Amygdala (tissue), 56 donors: ENCODE measurements at regions not wholly inside any gene's neighbourhood (a gene's known extent, or its start where the extent isn't known, plus 50 kb on each side); places are given as distances from the start of the nearest gene placed in this dataset.
"Not testable (repeated sequence)": the region's sequence is repeated elsewhere in the genome, so short reads cannot be mapped to it uniquely, and the experiment has no call there.

Source experiments
- DNase-seq, 56 donors: peaks; one replicate each; lab custom pipeline; 2025; lab: John Stamatoyannopoulos, UW

DNA sequence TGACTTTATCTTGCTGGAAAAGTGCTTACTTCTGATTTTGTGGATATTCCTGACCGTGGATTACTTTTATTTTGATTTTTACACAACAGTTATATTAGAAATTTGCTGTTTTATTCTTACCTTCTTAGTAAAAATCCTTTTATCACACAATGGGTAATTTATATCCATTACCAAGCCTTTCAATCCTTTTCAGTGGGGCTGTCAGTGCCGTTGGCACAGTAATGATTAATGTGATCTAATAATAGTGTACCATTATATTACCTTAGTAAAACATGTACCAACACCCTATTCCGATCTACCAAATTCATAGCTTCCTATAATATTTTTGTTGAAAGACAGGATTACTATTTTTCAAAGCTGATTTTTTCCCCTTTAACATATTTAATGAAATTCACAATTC, 87.3 kb upstream of the ZNF536 start:
- no peak for DNase-seq

DNA sequence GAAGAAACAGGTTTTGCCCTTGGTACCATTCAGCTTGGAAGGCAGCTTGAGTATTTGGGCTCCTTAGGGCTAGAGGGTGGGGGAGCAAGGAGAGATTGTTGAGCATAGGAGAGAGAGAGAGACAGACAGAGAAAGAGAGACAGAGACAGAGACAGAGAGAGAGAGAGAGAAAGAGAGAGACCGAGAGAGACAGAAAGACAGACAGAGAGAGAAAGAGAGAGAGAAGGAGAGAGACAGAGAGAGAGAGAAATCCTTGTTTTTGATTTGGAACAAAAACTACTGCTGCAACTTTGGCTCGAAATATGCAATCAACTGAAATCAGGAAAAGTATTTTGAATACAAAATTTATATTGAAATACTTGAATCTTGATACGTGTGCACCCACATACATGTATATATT, 85.8 kb upstream of the ZNF536 start:
- DNase-seq, result no peak

DNA sequence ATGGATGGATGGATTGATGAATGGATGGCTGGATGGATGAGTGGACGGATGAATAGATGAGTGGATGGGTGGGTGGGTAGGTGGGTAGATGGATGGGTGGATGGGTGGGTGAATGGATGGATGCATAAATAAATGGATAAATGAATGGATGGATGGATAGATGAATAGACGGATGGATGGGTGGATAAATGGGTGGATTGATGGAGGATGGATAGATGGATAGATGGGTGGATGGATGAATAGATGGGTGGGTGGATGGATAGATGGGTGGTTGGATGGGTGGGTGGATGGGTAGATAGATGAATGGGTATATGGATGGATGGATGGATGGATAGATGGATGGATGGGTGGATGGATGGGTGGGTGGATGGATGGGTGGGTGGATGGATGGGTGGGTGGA, 84.9 kb upstream of the ZNF536 start:
- no peak for DNase-seq

DNA sequence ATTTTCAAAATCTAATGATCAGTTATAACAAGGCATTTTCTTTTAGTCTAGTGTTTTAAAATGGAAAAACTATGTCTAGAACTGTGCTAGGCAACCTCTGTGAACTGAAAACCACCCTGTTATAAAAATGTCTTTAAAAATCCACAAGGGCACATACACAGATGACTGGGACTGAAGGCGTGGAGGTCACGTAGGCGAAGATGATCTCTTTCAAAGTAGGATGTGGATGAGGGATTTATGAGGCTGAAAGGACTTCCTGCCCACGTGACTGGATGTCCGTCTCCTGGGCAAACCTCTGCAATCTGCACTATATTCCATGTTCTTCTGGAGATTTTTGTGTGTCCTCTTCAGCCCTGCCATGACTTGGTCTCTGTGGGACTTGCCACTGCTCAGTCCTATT, 84.2 kb upstream of the ZNF536 start:
- DNase-seq, result no peak

DNA sequence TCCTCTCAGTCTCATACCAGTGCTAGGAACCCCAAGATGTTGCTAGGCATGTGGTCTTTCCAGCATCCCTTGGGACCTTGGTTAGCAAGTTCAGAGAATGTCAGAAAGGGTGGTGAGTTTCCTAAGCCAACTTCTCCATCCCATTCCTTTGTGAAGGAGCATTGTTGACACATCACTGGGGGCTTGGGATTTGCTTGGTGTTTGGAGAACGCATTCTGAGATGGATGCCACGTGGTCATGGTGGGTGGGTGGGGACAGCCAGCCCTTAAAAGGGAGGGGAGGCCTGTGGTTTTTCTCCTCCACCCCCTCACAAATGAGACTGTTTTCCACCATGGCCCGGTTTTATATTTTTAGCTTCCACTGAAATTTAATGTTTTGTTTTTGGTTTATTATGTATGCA, 83.3 kb upstream of the ZNF536 start:
- no peak for DNase-seq

DNA sequence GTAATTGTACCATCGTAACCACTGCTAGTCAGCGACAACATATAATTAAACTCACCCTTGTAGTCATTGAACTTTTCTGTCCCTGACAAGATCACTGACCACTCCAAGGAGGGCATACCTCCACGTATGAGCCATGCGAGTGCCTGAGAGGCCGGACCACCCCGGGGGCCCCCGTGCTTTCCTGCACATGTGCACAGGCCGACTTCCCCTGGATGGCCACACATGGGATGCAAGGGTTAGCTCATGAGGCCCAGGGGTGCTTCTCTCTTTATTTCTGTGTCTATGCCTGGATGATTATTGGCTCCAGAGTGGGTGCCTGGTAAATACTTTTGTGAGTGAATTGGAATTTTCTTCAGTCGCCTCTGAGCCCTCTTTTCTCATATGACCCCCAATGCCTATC, 82.8 kb upstream of the ZNF536 start:
- no peak for DNase-seq

DNA sequence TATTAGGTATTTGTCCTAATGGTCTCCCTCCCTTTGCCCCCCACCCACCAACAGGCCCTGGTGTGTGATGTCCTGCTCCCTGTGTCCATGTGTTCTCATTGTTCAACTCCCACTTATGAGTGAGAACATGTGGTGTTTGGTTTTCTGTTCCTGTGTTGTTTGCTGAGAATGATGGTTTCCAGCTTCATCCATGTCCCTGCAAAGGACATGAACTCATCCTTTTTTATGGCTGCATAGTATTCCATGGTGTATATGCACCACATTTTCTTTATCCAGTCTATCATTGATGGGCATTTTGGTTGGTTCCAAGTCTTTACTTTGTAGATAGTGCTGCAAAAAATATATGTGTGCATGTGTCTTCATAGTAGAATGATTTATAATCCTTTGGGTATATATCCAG, 81.4 kb upstream of the ZNF536 start:
- not testable (repeated sequence) for DNase-seq

DNA sequence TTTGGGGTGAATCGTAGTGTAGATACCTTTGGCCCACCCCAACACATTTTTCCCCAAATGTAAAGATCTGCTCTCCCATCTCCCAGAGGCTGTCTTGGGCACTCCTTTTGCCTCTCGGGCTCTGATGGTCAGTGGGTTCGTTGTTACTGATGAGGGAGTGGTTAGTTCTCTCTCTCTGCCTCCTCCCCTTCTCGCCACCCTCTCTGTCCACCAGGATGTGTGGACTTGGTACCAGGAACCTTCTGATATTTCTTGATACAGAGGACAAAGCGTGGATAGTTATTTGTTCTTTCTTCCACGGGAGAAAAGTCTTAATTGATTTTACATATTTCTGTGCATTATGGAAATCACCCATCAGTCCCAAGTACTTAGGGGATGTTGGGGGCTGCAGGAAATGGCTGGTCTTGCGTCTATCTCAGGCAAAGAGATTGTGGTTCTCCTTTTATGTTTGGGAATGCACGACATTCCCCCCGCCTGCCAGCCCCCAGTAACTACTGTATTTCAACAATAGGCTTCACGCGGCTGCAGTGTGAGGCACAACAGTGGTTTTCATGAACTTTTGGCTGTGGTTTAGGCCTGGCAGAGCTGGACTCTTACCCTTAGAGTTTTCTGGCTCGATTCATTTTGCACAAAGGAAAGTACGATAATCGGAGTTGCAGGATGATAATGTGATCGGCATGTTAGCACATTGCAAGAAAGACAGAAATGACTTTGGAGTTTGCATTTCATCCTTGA, 79.0 kb upstream of the ZNF536 start:
- peak in 38 of 56 donors; percentile 13 to 78 (median 43) for DNase-seq

DNA sequence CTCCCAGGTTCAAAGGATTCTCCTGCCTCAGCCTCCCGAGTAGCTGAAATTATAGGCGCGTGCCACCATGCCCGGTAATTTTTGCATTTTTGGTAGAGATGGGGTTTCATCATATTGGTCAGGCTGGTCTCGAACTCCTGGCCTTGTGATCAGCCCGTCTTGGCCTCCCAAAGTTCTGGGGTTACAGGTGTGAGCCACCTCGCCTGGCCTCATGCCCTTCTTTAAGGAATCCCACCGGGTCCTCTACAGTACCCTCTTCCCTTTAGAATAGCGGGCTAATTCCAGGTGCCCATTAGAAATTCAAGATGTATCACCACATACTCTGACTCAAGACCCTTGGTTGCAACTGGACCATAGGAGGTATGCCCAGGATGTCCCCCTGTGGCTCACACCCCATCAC, 74.2 kb upstream of the ZNF536 start:
- no peak for DNase-seq

DNA sequence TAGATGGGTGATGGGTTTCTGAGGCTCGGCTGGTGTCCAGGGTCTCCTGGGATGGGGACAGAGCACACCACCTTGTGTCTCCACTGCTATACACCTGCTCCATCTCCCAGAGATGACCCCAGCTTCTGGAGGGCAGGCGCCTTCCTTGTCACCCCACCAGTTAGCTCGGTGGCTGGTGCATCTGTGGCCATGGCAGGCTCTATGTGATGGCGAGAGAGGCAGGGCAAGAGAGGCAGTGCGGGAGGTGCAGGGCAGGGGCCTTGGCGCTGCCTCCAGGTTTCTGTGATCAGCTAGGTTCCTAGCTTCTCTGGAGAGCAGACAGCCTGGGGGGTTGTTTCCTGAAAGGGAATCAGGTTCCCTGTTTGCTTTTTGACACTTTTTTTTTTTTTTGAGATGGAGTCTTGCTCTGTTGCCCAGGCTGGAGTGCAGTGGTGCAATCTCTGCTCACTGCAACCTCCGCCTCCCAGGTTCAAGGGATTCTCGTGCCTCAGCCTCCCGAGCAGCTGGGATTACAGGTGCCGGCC, 69.0 kb upstream of the ZNF536 start:
- no peak for DNase-seq

DNA sequence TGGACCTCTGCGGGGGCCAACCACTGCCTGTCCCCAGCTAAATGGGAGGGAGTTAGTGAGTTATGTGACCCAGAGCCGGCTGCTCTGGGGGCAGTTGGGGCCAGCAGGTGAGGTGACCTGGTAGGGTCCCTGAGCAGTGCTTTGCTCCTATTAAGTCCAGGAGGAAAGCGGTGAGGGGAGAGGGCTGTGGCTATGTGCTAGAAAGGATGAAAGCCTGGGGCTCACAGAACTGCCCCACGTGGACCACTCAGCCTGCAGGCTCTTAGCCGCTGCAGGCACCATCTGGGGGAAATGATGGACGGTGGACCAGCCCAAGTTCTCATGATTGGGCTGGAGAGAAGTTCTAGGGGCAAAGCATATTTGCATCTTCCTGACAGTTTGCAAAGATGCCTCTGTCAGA, 67.6 kb upstream of the ZNF536 start:
- DNase-seq, result no peak

DNA sequence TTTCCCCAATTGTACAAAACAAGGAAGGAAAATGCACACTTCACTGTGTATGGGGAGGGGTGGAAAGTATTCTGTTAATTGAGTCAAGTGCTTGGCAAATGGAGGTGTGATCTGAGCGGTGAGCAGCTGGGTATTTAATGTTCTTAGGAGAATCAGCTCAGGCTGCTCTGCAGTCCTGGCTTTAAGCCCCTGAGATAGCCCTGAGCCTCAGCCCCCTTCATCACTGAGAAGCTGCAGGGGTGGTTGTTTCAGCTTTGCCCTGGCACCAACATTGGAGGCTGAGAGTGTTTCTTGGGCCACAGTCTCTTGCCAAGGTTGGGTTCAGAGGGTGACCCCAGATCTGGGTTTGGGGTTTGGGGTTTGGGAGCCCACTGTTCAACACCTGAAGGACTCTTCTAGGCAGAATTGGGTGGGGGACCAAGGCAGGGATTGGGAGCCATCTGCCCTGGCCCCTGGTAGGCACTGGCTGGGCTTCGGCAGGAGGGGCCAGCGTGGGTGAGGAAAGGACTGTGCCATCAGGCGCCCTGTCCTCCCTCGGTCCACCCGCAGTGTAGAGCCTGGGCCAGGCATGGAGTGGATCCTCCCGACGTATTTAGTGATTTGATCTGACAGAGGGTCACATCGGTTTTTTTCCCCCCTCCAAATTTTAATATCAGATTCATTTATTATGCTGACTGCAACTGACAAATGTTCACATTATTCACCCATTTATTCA, 66.7 kb upstream of the ZNF536 start:
- no peak for DNase-seq

DNA sequence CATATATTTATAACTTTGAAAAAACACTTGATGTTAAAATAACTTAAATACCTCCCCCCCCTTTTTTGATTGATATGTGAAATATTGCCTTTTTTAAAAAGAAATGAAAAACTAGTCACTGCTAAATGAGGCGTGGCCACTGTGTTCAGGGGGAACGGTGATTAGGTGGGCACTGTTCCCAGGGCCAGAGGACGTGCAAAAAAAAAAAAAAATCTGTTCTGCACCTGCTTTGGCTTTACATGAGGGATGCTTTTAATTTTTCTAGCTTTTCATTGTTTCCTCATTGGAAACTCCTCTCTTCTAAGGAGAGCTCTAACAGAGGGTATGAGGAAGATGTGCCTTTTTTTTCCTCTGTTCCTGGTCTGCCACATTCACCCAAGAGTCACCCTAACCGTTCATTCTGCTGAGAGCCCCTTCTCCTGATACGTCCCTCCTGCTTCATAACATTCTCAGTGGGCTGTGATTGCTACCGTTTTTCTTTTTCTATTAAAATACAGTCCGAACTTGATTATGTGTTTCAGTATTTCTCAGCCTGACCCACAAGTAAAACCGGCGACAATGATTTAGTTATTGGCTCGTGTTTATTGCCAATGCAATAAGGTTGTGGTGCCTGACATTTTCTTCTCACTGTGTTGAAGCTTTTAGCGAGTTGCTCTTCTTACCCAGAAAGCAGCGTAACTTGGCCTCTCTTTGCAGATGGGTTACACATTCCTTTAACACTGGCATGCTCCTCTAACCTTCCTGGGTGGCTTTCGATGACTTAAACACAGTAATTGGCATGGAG, 64.8 kb upstream of the ZNF536 start:
- DNase-seq, result no peak

DNA sequence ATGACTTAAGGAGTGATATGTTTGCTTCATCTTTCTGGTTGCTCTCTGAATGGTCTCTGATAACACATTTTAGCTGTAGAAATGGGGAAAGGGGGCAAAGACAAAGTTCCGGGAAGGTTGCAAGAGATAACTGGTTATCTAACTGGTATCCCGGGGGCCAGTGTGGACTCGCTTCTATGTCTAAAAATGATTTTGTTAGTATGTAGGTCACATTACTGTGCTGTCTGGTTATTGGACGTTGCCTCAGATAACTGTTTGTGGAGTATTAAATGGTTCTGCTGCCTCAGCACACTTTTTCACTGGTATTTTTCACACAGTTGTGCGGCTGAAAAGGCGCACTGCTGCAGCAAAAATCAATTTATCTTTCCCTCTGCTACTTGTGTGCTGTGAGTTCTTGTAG, 63.0 kb upstream of the ZNF536 start:
- no peak for DNase-seq

DNA sequence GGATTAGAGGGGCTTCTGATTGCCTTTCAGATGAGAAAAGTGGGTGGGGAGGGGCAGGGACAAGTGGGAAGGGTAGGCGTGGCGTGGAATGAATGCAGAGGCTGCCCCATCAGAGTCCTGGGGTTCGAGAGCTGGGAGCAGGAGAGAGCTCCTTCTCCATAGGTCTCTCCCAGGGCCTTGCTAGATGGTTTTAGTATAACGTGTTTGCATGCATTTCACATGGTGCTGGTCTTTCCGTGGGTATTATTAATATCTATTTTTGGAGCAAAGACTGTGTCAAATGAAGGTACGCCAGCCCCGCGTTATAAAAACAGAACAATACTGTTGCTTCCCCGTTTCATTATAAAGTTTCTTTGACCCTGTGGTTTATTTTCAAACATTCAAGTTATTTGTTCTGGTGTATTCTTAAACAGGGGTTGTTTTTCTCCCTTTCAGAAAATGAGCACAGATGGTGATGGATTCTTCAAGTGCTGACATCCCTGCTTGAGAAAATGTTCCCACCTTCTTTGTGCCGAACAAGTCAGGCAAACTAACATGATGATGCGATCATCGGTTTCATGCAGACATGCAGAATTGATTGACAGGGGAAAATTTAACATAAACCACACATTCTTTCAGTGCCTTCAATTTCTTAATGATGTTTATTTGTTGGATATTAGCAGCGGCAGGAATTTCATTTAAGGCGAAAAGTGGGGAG, 62.1 kb upstream of the ZNF536 start:
- DNase-seq, result peak in 1 of 56 donors; percentile 20

DNA sequence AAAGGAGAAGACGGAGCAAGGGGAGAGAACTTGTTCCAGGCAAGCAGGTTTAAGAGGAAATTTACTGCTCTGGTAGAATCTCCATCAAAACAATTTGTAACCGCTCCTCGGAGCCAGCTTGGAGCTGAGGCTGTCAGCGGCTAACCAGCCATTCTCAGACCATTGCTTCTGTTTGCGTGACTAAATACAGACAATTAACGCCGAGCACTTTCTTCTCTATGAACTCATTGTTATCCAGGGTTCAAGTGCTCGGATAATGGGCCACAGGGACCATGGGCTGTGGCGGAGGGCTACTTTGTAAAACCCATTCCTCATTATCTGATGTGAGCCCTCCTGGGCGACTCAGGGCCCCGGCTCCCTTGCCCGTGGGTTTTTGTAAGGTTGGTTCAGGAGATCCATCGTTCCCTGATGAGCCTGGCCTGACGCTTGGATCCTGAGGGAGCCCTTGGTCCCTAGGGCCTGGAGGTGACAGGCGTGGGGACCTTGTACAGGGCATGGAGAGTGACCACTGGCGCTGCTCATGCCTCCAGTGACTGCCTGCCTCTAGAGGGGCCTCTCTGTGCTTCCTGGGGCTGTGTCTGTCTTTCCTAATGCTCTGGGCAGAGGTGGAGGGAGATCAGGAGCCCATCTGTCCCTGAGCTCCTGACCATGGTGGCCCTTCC, 61.5 kb upstream of the ZNF536 start:
- peak in 1 of 56 donors; percentile 20 for DNase-seq

DNA sequence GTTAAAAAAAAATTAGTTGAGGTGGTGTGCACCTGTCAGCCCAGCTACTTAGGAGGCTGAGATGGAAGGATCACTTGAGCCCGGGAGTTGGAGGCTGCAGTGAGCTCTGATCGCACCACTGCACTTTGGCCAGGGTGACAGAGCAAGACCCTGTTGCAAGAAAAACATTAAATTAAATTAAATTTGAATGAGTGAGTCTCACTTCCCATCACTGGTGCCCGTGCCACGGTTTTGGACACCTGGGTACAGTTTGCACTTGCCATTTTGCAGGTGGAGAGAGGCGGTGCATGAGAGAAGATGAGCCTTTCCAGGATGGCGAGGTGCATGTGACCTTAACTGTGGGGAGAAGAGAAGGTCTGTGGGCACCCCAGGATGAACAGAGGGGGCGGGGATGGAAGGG, 60.3 kb upstream of the ZNF536 start:
- DNase-seq, result no peak

DNA sequence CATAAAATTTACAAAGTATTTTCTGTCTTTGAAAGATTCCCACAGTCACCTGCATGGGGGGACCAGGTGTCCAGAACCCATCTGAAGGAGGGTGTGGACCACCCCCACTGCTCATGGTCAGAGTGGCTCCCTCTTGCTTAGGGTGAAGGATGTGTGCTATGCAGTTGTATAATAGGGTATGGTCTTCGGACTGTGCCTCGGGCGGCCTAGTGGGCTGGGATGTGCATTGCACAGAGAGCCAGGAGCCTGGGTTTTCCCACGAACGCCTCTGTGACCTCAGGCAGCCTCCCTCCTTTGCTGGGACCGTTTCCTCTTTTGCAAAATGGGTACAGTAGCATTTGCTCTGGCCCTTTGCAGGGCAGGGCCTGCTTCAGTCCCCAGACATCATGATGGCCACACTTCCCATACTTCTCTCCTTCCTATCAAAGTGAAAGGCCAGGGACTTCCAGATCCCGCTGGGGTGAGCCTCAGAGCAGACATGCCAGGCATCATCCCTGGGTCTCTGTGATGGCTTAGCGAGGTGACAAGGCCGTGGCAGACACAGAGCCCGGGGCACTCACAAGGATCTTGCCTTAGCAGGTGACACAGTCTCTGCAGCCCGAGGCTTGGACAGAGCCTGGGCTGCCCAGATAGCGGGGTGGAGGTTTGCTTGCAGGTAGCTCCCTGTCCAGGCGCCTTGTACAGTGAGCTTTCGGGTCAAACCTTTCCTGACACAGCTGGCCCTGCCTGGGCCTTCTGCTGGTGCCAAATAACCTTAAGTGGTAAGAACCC, 59.4 kb upstream of the ZNF536 start:
- no peak for DNase-seq

DNA sequence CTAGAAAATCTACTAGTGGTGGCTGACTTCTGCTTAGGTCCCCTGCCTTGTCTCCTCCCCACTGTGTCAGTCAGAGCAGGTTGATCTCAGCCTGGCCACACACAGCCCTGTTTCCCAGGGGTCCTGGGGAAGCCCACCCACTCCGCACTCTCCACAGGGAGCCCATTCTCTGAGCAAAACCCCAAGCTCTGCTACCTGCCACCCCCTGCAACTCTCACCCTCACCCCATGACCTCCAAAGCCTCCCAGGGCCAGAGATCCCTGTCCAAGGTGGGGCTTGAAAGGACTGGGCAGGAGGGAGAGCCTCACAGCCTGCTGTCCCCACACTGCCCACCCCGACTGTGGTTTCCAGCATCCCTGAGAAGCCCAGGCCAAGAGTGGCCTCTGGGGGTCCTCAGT, 58.8 kb upstream of the ZNF536 start:
- DNase-seq, result no peak
